SU-DHL-6 (cell line): ENCODE measurements at regions not wholly inside any gene's neighbourhood (a gene's known extent, or its start where the extent isn't known, plus 50 kb on each side); places are given as distances from the start of the nearest gene placed in this dataset.

Experiments
- H2AFZ ChIP-seq: fragments of 200-600 bp; sonication (generic); 2 replicates; pipeline ENCODE4 v1.6.1; 2014; ENCODE audit warnings: low read depth, mild to moderate bottlenecking, moderate library complexity, mixed read lengths, antibody characterized with exemption, low read length; ENCODE audit not compliant: severe bottlenecking
- H3F3A ChIP-seq: fragments of 200-600 bp; shearing (Covaris generic); 2 replicates; pipeline ENCODE4 v1.6.0; 2016; ENCODE audit warnings: antibody characterized with exemption, mild to moderate bottlenecking; ENCODE audit not compliant: insufficient read depth
- H3K27ac ChIP-seq: fragments of 200-600 bp; sonication (generic); 2 replicates; pipeline ENCODE4 v1.5.1; 2016; ENCODE audit warnings: low read depth, mild to moderate bottlenecking, low read length, moderate library complexity, mixed read lengths
- H3K27me3 ChIP-seq: fragments of 200-600 bp; sonication (generic), shearing (Covaris generic); 2 replicates; pipeline ENCODE4 v1.6.0; 2014; ENCODE audit warnings: mild to moderate bottlenecking, low read length
- H3K36me3 ChIP-seq: fragments of 200-600 bp; sonication (generic); 2 replicates; pipeline ENCODE4 v1.6.1; 2014; ENCODE audit warnings: mild to moderate bottlenecking, low read length, mixed read lengths
- H3K4me2 ChIP-seq: fragments of 300-600, 200-600 bp; shearing (Covaris generic), sonication (generic); 2 replicates; pipeline ENCODE4 v1.6.0; 2014; ENCODE audit warnings: low read length, low read depth, mild to moderate bottlenecking; ENCODE audit not compliant: poor library complexity, severe bottlenecking
- H3K4me3 ChIP-seq: fragments of 200-600 bp; sonication (generic); 2 replicates; pipeline ENCODE4 v1.5.1; 2014; ENCODE audit warnings: antibody characterized with exemption, low read length, mild to moderate bottlenecking, mixed read lengths; ENCODE audit not compliant: insufficient read depth, poor library complexity, severe bottlenecking
- H3K79me2 ChIP-seq: fragments of 200-600 bp; sonication (generic); 2 replicates; pipeline ENCODE4 v1.6.1; 2014; ENCODE audit warnings: mild to moderate bottlenecking, low read length, moderate library complexity; ENCODE audit not compliant: insufficient read depth
- H3K9ac ChIP-seq: fragments of 200-600 bp; sonication (generic); 2 replicates; pipeline ENCODE4 v1.7.0; 2014; ENCODE audit warnings: mild to moderate bottlenecking, low read length
- H3K9me2 ChIP-seq: fragments of 200-600 bp; sonication (generic); replicated peaks from 2 replicates; pipeline ENCODE4 v1.6.1; 2014; ENCODE audit warnings: low read length; ENCODE audit not compliant: insufficient read depth
- H3K9me3 ChIP-seq: fragments of 200-600 bp; sonication (generic); 2 replicates; pipeline ENCODE4 v1.6.1; 2014; ENCODE audit warnings: low read length, mixed read lengths; ENCODE audit not compliant: insufficient read depth
- H4K20me1 ChIP-seq: fragments of 200-600 bp; sonication (generic); 2 replicates; pipeline ENCODE4 v1.6.1; 2014; ENCODE audit warnings: low read depth, mild to moderate bottlenecking, antibody characterized with exemption, low read length, moderate library complexity, mixed read lengths
- CTCF ChIP-seq: fragments of 200-600 bp; sonication (generic); IDR thresholded peaks from one replicate; pipeline ENCODE4 v1.5.1; 2017; ENCODE audit warnings: antibody characterized with exemption, mild to moderate bottlenecking, low read length, moderate library complexity; ENCODE audit not compliant: insufficient read depth, poor library complexity, severe bottlenecking
- EZH2phosphoT487 ChIP-seq: fragments of 200-600 bp; sonication (generic), shearing (Covaris generic); conservative IDR thresholded peaks from 2 replicates; pipeline ENCODE4 v1.6.1; 2018; ENCODE audit warnings: mild to moderate bottlenecking, antibody characterized with exemption, low read length, moderate library complexity, mixed read lengths

GRCh38 chr5:5551499-5551898 lies 129.0 kb downstream of the ICE1 start:
- H4K20me1 ChIP-seq = no peaks in the 10 kb centered on the region
- H3K9me2 ChIP-seq = no peaks in the 10 kb centered on the region
- H3K9ac ChIP-seq = no peak overlapping the region
- no peak overlapping the region for H3K4me3 ChIP-seq
- H3K9me3 ChIP-seq = no peaks in the 10 kb centered on the region
- no peaks in the 10 kb centered on the region for H3F3A ChIP-seq
- no peaks in the 10 kb centered on the region for H3K79me2 ChIP-seq
- H3K36me3 ChIP-seq = no peaks in the 10 kb centered on the region
- H3K4me2 ChIP-seq = no peak overlapping the region
- H2AFZ ChIP-seq = no peak overlapping the region
- TF ChIP-seq CTCF (no peak), EZH2phosphoT487 (no peak)
- H3K27me3 ChIP-seq = no peaks in the 10 kb centered on the region
- H3K27ac ChIP-seq = no peak overlapping the region

GRCh38 chr5:5546408-5546807 lies 123.9 kb downstream of the ICE1 start:
- Histone ChIP-seq H3K79me2 (no peaks in the 10 kb centered on the region), H3K27me3 (no peaks in the 10 kb centered on the region), H3K27ac (no peak overlapping the region), H2AFZ (no peak overlapping the region), H3F3A (no peaks in the 10 kb centered on the region), H3K9me2 (no peaks in the 10 kb centered on the region), H3K4me3 (no peak overlapping the region), H3K4me2 (no peak overlapping the region), H4K20me1 (no peaks in the 10 kb centered on the region), H3K9ac (no peak overlapping the region), H3K36me3 (no peaks in the 10 kb centered on the region), H3K9me3 (no peaks in the 10 kb centered on the region)
- TF ChIP-seq EZH2phosphoT487 = no peak
- TF ChIP-seq CTCF = no peak

- H3K79me2 ChIP-seq = no peaks in the 10 kb centered on the region
- TF ChIP-seq EZH2phosphoT487 (no peak), CTCF (no peak)
- no peak overlapping the region for H3K4me3 ChIP-seq
- H2AFZ ChIP-seq = no peak overlapping the region
- no peaks in the 10 kb centered on the region for H3F3A ChIP-seq
- H3K9ac ChIP-seq = no peak overlapping the region
- H3K9me3 ChIP-seq = no peaks in the 10 kb centered on the region
- H3K4me2 ChIP-seq = no peak overlapping the region
- H3K36me3 ChIP-seq = no peaks in the 10 kb centered on the region
- H4K20me1 ChIP-seq = no peaks in the 10 kb centered on the region
- H3K27ac ChIP-seq = no peak overlapping the region
- no peaks in the 10 kb centered on the region for H3K9me2 ChIP-seq
- H3K27me3 ChIP-seq = no peaks in the 10 kb centered on the region
Observed at GRCh38 chr5:5544094-5544663, 121.7 kb downstream of the ICE1 start.
